MM.1S (cell line): ENCODE measurements at regions not wholly inside any gene's neighbourhood (a gene's known extent, or its start where the extent isn't known, plus 50 kb on each side); places are given as distances from the start of the nearest gene placed in this dataset.

ENCODE experiments used
- CTCF ChIP-seq: fragments of 300-600 bp; sonication (generic); IDR thresholded peaks from 2 replicates; pipeline ENCODE4 v1.5.1; 2016; ENCODE audit warnings: antibody characterized with exemption, low read length, mixed read lengths
- EZH2 ChIP-seq: fragments of 300-600 bp; sonication (generic); optimal IDR thresholded peaks from 2 replicates; pipeline ENCODE3; 2017; ENCODE audit warnings: low read depth, mild to moderate bottlenecking, antibody characterized with exemption, low read length, mixed read lengths
- EZH2phosphoT487 ChIP-seq: fragments of 300-600 bp; sonication (generic); IDR thresholded peaks from 2 replicates; pipeline ENCODE4 v1.6.1; 2018; ENCODE audit warnings: antibody characterized with exemption, low read length

DNA sequence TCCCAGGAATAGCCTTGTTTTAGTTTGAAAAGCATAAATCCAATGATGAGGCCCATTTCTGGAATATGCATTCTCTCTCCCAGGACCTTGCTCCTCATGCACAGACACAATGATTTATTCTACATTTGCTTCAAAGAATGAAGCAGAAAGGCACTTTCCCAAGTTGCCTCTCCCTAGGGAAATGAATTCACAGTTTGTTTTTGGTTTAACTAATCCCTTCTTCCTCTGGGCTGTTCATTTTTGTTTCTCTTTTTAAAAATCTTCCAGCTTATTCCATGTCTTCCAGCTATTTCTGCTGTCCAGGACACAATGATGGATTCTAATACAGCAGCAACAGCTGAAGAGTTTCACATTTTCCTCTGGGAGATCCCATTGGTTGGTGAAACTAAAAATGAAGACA is 1529.2 kb upstream of the TENM4 start:
- TF ChIP-seq EZH2 (no peak), CTCF (no peak), EZH2phosphoT487 (no peak)
